ENCODE measurements at regions not wholly inside any gene's neighbourhood (a gene's known extent, or its start where the extent isn't known, plus 50 kb on each side); places are given as distances from the start of the nearest gene placed in this dataset.

DNA sequence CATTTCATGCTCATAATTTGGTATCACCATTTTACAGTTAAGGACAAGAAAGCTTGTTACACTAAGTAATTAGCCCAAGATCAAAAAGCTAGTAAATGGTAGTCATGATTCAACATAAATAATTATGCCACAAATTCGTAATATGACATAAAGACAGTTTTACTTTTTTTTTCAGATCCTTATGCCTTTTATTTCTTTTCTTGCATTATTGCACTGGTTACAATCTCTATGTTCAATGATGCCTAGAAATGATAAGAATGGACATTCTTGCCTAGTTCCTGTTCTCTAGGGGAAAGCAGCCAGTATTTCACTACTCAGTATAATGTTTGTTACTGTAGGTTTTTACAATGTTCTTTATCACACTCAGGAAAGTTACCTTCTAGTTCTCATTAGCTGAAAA, 106.4 kb upstream of the ARHGAP5 start:
- no peak for TF ChIP-seq ZNF143 (CRISPR knock-in tag; IDR thresholded peaks at IDR 0.05)
- no peak for TF ChIP-seq PPARD (CRISPR knock-in tag; IDR thresholded peaks at IDR 0.05)
- no peak for TF ChIP-seq OTX1 (CRISPR knock-in tag; IDR thresholded peaks at IDR 0.05)
- TF ChIP-seq POLR2A (conservative IDR thresholded peaks at IDR 0.05), result no peak
